GM10266 (cell line): ENCODE measurements at regions not wholly inside any gene's neighbourhood (a gene's known extent, or its start where the extent isn't known, plus 50 kb on each side); places are given as distances from the start of the nearest gene placed in this dataset.

Experiments used
- DNase-seq: peaks from one replicate; pipeline ENCODE4 v3.0.0; 2012; ENCODE audit errors: extremely low spot score
- CTCF ChIP-seq: IDR thresholded peaks from 2 replicates; pipeline ENCODE4 v1.5.1; 2012; ENCODE audit warnings: mild to moderate bottlenecking, low read depth; ENCODE audit not compliant: control insufficient read depth, insufficient read depth; ENCODE audit errors: missing control alignments

- TF ChIP-seq CTCF = no peak
- no peak for DNase-seq
Observed at GRCh38 chr17:36743130-36743529, 141.7 kb downstream of the MRM1 start.

- no peak for TF ChIP-seq CTCF
- no peak for DNase-seq
Observed at GRCh38 chr17:36746381-36747053, 145.1 kb downstream of the MRM1 start.

GRCh38 chr17:36747861-36748260, 146.5 kb downstream of the MRM1 start:
- no peak for TF ChIP-seq CTCF
- no peak for DNase-seq

GRCh38 chr17:36748272-36748671, 146.9 kb downstream of the MRM1 start:
- TF ChIP-seq CTCF = no peak
- DNase-seq = no peak

GRCh38 chr17:36749493-36749892, 148.1 kb downstream of the MRM1 start:
- DNase-seq = no peak
- no peak for TF ChIP-seq CTCF

GRCh38 chr17:36750316-36750885, 149.0 kb downstream of the MRM1 start:
- TF ChIP-seq CTCF = no peak
- DNase-seq = no peak

GRCh38 chr17:36752096-36752888, 150.9 kb downstream of the MRM1 start:
- no peak for TF ChIP-seq CTCF
- no peak for DNase-seq
